ENCODE measurements at regions not wholly inside any gene's neighbourhood (a gene's known extent, or its start where the extent isn't known, plus 50 kb on each side); places are given as distances from the start of the nearest gene placed in this dataset.
"Not testable (repeated sequence)": the region's sequence is repeated elsewhere in the genome, so short reads cannot be mapped to it uniquely, and the experiment has no call there.

DNA sequence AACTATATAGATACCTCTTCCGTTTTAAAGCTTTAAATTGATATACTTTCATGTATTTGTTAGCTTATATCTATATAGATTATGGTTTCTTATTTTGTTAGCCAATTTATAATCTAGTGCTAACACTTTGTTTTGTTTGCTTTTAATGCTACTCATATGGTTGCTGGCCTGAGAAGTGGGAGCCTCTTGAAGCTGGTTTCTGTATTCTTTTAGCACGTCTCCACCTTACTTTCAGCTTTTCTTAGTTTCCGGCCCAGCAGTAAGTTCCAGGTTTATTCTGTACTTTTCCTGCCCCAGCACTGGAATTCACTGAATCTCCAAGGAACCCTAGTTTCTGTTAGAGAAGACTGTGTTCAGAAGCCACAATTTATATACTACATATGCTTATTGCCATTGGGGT is 458.9 kb downstream of the PRR16 start:
- DNase-seq = no peak

DNA sequence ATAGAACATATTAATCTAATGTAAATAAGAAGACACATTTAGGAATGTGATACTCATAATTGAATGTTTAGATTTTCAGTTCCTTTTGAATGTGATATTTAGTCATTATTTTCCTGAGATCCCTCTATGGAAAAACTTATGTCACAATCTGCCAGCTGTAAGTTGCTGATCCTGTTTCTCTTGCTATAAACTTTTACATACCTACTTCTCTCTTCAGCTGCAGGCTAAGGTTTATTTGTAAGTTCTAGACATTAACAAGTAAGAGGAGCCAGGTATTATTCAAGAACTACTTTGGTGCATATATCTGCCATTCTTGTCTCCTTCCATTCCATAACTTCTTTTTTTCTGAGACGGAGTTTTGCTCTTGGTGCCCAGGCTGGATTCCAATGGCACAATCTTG is 462.4 kb downstream of the PRR16 start:
- DNase-seq = no peak

DNA sequence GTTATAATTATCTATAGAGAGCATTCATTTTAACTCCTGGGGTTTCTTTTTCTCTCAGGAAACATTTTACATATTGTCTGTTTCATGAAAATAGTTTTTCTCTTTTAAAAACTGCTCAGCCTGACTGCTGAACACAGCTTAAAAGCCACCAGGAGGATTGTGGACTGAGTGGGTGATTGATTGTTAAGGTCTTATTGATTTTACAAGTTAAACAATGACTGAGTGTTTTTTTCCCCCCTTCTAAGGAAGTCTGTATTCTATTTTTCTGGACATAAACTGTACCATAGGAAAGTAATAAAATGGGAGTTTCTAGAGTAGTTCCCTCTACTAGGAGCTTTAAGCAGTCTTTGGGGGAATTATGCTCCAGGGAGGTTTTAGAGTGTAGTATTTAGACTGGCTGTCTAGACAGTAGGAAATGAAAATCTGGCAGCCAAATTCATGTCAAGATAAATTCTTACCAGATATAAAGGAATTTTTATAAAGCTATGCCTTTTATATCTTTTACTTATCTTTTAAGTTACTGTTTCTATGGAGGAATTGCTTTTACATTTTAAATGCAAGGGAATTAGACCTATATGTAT is 463.9 kb downstream of the PRR16 start:
- no peak for DNase-seq

DNA sequence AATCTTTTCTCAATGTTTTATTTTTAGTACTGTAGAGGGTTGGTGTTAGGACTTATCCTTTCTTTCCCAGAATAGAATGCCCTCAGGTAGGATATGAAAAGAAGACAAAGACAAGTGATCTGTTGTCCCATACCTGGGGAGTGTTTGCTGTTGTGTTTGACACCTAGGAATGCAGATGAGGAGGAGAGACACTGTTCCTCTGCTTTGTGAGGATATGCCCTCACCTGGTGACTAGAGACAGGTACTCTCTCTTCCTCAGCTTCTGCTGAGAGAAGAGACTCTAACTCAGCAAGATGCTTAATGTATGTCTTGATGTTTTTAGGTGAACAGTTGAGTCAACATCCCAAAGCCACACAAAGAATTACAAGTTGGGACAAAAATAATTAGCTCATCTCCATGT is 468.4 kb downstream of the PRR16 start:
- no peak for DNase-seq

DNA sequence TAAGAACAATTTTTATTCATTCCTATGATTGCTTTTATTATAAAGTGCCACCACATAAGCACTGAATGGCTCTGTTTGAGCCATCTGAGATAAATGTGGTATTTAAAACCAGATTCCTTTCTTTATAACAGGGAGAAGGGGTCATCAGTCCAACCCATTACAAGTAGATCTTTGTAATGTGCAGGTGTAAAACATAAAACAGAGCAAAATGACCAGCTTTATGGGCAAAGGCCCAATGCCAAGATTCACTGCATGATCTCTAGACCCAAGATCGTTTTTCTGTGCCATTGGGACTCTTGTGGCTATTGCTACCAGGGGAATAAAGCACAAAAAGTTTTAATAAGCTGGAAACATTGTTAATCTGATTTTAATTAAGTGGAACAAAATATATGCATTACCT is 469.9 kb downstream of the PRR16 start:
- DNase-seq = no peak

DNA sequence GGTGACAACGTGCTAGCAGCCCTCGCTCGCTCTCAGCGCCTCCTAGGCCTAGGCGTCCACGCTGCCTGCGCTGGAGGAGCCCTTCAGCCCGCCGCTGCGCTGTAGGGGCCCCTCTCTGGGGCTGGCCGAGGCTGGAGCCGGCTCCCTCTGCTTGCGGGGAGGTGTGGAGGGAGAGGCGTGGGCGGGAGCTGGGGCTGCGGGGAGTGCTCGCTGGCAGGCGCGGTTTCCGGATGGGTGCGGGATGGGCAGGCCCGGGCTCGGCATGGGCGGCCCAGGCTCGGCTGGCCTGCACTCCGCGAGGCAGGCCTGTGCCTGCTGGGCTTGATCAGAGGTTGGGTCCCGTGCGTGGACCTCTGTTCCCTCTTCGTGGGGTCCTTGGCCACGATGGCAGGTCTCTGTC is 472.6 kb downstream of the PRR16 start:
- no peak for DNase-seq

DNA sequence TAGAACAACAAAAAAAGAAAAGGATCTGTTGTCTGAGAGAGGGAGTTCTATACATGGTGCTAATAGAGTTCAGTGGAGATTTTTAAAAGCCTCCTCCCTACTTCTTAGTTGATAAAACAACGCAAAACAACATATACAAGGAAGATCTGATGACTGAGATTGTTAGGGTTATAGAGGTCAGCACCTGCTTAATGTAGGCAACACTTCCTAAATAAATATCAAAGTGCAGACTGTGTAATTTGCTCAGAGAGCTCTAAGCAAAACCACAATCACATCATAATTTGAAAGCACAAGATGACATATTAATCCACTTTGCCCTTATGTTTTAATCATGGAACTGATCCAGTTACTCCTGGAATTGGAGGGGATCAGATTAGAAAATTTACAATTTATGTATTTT is 474.5 kb downstream of the PRR16 start:
- no peak for DNase-seq

DNA sequence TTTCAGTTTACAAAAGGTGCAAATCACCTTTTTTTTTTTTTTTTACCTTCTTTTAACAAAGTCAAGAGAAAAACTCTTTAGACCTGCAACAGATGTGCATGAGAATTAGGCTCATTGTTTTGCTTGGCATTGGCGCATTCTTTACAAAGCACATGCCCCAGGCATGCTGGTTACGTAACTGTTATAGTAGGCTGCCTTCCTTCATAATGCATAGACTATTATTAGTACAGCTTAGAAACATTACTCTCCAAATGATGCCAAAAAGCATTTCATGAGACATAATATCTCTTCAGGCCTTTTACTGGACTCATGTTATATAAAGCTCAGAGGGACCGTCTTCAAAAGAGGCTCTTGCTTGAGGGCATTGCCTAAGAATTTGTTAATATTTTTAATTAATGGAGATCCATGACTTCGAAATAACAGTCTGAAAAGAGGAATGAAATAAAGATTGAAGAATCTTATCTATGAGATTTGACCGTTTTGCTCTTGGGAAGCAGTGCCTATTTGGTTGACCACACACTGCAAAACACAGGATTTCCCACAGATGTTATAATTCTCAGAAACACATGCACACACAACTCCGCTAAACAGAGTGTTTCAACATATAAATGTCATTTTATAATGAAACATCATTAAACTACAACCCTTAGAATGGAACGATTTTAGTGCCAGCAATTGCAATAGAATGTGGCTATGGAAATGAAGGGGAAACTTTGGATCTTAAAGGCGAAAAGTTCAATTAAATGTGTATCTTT is 478.7 kb downstream of the PRR16 start:
- no peak for DNase-seq

DNA sequence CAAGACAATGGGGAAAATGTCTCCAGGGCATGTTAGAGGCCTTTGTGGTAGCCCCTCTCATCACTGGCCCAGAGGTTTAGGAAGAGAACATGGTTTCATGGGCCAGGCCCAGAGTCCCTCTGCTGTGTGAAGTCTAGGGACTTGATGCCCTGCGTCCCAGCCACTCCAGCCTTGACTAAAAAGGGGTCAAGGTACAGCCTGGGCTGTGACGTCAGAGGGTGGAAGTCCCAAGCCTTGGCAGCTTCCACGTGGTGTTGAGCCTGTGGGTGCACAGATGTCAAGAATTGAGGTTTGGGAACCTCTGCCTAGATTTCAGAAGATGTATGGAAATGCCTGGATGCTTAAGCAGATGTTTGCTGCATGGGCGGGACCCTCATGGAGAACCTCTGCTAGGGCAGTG is 485.5 kb downstream of the PRR16 start:
- not testable (repeated sequence) for DNase-seq

DNA sequence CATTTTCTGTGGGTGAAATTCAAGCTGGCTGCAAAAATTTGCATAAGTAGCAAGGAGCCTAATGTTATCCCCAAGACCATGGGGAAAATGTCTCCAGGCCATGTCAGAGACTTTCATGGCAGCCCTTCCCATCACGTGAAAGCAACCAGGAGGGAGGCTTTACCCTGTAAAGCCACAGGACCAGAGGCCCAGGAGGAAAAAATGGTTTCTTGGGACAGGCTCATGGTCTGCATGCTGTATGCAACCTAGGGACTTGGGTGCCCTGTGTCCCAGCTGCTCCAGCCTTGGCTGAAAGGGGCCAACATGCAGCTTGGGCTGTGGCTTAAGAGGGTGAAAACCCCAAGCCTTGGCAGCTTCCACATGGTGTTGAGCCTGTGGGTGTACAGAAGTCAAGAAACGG is 489.3 kb downstream of the PRR16 start:
- not testable (repeated sequence) for DNase-seq

DNA sequence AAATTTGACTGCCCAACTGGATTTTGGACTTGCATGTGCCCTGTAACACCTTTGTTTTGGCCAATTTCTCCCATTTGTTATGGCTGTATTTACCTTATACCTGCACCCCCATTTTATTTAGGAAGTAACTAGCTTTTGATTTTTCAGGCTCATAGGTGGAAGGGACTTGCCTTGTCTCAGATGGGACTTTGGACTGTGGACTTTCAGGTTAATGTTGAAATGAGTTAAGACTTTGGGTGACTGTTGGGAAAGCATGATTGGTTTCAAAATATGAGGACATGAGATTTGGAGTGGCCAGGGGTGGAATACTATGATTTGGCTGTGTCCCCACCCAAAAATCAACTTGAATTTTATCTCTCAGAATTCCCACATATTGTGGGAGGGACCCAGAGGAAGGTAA is 490.2 kb downstream of the PRR16 start:
- DNase-seq = no peak

DNA sequence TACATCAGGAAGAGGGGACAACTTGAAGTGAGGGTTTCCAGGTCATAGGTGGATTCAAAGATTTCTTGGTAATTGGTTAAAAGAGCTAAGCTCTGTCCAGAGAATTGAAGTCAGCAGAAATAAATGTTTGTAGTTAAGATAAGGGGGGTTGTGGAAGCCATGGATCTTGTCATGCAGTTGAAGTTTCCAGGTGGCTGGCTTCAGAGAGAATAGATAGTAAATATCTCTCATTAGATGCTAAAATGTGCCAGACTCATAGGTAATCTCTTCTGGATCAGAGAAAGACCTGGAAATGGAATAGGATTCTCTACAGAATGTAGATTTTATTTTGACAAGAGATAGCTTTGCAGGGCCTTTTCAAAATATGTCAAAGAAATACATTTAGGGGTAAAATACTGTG is 491.7 kb downstream of the PRR16 start:
- DNase-seq = no peak

DNA sequence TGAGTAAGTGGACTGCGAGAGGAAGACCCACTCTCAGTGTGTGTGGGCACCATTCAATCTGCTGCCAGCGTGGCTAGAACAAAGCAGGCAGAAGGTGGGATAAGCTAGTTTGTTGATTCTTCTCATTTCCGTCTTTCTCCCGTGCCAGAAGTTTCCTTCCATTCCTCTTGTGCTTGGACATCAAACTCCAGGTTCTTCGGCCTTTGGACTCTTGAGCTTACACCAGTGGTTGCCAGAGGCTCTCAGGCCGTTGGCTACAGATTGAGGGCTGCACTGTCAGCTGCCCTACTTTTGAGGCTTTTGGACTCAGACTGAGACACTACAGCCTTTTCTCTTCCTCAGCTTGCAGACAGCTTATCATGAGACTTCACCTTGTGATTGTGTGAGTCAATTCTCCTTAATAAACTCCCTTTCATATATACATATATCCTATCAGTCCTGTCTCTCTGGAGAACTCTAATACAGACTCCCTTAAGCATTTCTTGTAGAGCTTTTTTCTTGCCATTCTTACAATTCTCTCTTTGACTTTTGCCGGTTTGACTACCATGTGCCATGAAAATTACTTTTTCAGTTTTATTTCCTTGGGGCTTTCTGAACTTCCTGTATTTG is 494.9 kb downstream of the PRR16 start:
- DNase-seq = no peak

DNA sequence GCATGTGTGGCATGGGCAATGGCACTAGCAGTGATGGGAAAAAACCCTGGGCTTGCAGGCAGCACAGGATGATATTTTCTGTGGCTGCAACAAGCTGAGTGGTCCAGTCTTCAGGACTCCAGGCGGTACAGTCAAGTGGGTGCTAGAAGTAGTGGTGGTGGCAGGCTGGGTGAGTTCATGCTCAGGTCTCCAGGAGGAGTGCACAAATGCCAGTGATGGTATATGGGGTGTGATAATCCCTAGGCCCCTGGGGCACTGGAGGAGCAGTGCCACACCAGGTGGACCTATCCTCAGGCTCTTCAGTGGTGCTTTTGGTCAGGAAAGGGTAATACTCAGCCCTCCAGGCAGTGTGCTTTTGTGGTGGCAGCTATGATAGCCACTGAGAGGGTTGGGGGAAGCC is 496.4 kb downstream of the PRR16 start:
- no peak for DNase-seq

DNA sequence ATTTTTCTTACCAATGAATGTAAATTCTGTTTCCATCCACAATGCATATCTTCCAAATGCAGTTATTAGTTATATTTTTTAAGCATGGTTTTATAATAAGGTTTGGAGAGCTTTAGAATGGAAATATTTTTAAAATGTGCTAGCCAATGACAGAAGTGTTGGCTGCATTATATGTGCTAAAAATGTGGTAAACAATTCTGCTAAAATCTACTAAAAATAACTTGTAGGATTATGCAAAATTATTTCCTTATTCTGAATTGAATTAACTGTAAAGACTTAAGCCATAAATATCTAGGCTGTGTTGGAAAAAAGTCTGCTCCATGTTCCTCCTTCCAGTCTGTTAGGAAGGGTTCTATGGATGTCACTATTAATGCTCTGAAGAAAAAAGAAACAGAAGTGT is 503.3 kb downstream of the PRR16 start:
- no peak for DNase-seq

DNA sequence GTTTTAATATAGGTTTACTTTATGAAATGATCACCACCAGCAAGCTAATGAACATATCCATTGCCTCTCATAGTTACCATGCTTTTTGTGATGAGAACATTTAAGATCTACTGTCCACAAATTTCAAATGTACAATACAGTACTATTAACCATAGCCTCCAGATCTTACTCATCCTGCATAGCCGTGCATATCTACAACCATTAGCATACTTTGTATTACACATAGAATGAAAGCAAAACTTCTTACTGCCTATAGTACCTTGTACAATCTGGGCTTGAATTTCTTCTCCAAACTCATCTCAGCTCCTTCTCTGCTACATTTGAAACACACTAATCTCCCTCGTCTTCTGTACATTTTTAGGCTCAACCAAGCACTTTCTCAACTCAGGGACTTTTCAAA is 510.6 kb downstream of the PRR16 start:
- no peak for DNase-seq

DNA sequence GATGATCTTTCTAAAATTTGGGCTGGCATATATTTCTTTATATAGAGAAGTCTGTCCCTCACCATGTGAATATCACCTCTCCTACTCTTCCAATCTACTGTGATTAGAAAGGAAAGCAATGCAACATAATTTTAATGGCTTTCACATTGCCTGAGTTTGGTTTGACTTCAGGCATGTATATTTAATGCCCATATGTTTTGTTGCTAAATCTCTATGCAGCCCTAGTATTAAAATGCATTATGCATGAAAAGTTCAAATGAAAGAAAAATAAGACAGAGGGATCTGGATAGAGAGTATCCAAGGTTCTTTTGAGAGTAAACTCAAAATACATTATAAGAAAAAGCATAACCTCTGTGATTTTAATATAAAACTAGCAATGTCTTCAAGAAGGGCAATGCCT is 518.3 kb downstream of the PRR16 start:
- no peak for DNase-seq

DNA sequence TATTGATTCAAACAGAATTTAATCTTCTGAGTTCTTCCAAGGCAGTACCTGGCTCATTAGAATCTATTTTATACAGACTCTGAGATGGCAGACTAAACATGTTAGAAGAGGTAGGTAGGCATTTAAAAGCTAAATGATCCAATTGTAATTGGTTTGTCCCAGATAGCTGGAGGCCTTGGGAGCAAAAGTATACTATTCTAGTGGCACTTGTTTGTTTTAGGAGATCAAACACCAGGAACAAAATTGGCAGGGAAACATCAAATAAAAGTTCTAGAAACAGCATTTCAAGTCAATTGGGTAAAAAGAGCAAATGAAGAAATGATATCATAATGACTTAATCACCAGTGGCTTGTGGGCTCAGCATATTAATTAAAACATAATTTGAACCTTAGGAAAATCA is 521.4 kb downstream of the PRR16 start:
- no peak for DNase-seq

DNA sequence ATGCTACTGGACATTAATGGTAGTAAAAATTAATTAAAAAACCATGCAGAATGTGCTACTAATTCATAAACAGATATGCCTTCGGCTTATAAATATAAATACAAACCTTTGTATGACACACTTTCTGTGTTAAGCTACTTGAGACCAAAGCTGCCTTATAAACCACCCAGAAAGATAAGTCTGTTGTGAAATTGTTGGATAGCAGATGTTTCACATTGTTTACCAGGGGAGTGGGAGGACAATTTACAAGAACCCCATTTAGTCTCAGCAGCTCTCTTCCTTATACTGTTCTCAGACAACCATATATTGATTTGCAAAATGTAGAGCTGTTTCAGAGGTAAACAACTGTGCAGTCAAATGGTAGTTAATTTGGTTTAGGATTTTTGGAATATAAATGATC is 524.4 kb downstream of the PRR16 start:
- no peak for DNase-seq

DNA sequence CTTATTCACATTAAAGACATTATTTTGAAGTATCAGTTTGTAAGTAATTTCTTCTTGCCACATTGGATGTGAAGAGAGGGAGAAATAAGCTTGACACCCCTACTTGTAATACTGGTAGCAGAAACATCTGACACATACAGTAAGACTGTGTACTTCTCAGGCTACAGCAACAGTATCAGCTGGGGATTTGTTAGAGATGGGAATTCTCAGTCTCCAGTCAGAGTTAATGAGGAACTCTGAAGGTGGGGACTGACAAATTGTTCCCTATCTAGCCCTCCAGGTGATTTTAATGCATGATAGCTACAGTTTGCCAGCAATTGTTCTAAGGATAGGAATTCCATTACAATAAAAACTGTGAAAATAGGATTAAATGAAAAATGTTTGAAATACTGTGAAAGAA is 524.8 kb downstream of the PRR16 start:
- DNase-seq = no peak

DNA sequence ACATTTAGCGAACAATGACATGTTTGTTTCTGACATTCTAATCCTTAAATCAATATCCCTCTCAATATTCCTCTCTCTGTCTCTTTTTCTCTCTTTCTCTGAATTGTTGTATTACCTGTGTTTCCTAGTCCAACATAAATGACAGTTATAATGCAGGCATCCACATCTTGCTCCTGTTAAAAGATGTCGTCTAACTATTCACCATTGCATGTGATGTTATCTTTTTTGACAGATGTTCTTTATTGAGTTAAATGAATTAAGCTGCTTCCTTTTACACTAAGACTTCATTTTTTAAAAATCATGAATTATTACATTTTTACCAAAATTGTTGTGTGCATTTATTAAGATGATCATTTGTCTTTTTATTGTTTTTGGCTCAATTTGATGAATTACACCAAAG is 527.5 kb downstream of the PRR16 start:
- no peak for DNase-seq

DNA sequence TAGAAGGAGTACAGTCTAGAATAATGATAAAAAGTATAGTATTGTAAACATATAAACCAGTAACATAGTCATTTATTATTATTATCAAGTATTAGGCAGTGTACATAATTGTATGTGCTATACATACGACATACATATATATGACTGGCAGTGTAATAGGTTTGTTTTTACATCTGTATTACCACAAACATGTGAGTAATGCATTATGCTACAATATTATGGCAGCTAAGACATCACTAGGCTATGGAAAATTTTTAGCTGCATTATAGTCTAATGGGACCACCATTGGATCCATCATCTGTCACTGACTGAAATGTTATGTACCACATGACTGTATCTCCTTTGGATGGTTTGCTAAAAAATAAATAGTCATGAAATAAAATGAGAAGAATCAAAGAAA is 530.0 kb downstream of the PRR16 start:
- no peak for DNase-seq

DNA sequence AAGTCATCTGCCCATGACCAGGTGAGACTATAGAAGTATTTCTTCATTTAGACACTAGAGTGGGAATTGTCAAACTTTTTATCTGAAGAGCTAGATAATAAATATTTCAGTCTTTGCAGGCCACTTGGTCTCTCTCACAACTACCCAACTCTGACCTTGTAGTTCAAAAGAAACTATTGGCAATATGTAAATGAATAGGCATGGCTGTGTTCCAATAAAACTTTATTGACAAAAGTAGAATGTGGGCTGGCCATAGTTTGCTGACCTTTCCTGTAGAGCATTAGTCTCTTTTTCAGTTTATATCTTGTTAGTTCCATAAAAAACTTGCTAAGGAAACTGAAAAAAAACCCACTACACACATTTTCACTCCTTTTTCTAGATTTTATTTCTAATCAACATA is 535.5 kb downstream of the PRR16 start:
- no peak for DNase-seq

DNA sequence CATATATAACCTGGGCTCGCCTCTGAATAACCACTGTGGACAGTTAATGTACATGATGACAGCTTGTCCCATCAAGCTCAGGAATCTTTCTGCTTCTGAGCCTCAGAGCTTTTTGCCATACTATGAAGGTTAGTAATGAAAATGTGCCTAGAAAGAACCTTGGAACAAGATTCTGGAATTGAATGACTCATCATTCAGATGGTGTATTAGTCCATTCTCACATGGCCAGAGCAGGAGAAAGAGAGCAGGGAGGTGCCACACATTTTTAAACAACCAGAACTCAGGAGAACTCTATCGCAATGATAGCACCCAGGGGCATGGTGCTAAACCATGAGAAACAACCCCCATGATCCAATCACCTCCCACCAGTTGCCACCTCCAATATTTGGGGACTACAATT is 542.1 kb downstream of the PRR16 start:
- DNase-seq = no peak

DNA sequence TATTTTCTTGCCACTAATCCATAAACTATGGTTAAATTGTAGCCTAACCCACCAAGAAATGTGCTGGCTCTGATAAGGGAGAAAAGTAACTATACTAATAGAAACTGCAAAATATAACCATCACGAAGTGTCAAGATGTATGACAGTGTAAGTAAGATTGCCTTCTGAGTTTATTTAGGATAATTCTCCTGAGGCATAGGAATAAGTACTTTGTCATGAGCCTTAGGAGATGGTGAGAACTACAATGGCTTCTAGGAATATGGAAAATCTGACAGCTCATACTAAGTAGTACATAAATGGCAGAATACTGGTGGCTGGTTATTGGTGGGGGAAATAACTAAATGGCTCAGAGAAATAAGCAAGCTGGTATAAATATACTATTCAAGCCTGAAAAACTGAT is 543.9 kb downstream of the PRR16 start:
- DNase-seq = no peak
